GM18909 (cell line): ENCODE measurements at regions not wholly inside any gene's neighbourhood (a gene's known extent, or its start where the extent isn't known, plus 50 kb on each side); places are given as distances from the start of the nearest gene placed in this dataset.

Experiments
- ATAC-seq: cut with Tn5 transposase; IDR thresholded peaks from one replicate; pipeline ENCODE4 v1.9.1; 2021; ENCODE audit warnings: mild to moderate bottlenecking; ENCODE audit not compliant: unreplicated experiment, poor library complexity

GRCh38 chr5:77948476-77948875 lies 172.3 kb upstream of the TBCA start:
- ATAC-seq: no peak

GRCh38 chr5:77947041-77947428 lies 170.9 kb upstream of the TBCA start:
- ATAC-seq: no peak

- no peak for ATAC-seq
Observed at GRCh38 chr5:77946381-77947040, 170.4 kb upstream of the TBCA start.

- no peak for ATAC-seq
Observed at GRCh38 chr5:77945874-77946273, 169.7 kb upstream of the TBCA start.

- ATAC-seq: no peak
Observed at GRCh38 chr5:77944757-77945340, 168.7 kb upstream of the TBCA start.

- no peak for ATAC-seq
Observed at GRCh38 chr5:77943851-77944250, 167.7 kb upstream of the TBCA start.

- ATAC-seq: no peak
Observed at GRCh38 chr5:77942578-77943239, 166.6 kb upstream of the TBCA start.

- ATAC-seq: peak; percentile 90
Observed at GRCh38 chr5:77937015-77937908, 161.1 kb upstream of the TBCA start.

GRCh38 chr5:77936365-77936693 lies 160.2 kb upstream of the TBCA start:
- ATAC-seq: peak; percentile 21

- ATAC-seq: peak; percentile 60
Observed at GRCh38 chr5:77935506-77936364, 159.6 kb upstream of the TBCA start.

GRCh38 chr5:77928776-77929300 lies 152.7 kb upstream of the TBCA start:
- ATAC-seq: no peak

- no peak for ATAC-seq
Observed at GRCh38 chr5:77926337-77926736, 150.2 kb upstream of the TBCA start.

- ATAC-seq: no peak
Observed at GRCh38 chr5:77925503-77925902, 149.4 kb upstream of the TBCA start.

- ATAC-seq: no peak
Observed at GRCh38 chr5:77924081-77924480, 147.9 kb upstream of the TBCA start.

- ATAC-seq: no peak
Observed at GRCh38 chr5:77923666-77924065, 147.5 kb upstream of the TBCA start.

GRCh38 chr5:77921094-77921768 lies 145.1 kb upstream of the TBCA start:
- ATAC-seq: no peak

GRCh38 chr5:77920359-77921058 lies 144.4 kb upstream of the TBCA start:
- no peak for ATAC-seq

GRCh38 chr5:77915346-77915745 lies 139.2 kb upstream of the TBCA start:
- no peak for ATAC-seq

GRCh38 chr5:77912721-77913120 lies 136.6 kb upstream of the TBCA start:
- ATAC-seq: no peak
